ENCODE measurements at regions not wholly inside any gene's neighbourhood (a gene's known extent, or its start where the extent isn't known, plus 50 kb on each side); places are given as distances from the start of the nearest gene placed in this dataset.

DNA sequence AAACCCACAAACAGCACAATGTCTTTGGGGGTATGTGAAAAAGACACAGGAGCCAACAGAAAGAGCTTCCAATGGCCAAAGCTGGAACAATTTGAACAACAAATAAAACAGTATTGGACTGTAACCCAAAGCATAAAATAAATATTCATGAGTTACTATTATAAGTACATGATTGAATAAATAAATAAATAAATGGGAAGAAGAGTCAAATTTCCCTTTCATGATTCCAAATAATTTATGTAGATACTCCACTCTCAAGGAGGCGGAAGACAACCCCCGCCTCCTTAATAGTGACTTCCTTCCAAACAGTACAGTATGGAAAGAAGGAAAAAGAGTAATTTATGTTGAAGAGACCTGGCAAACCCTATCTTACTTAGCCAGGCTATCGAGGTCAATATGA lies 124.4 kb upstream of the P2RY1 start:
- no peak overlapping the region for H3K4me3 ChIP-seq (ENCODE audit: low read depth, low read length)
- H3K36me3 ChIP-seq (ENCODE audit: control insufficient read depth, insufficient read depth, low read length): no peaks in the 10 kb centered on the region
- no peak for FAIRE-seq
- H3K27me3 ChIP-seq (ENCODE audit: control insufficient read depth, insufficient read depth, low read length): no peaks in the 10 kb centered on the region
- DNase-seq (ENCODE audit: low read depth): no peak
- TF ChIP-seq, protein P1, sequence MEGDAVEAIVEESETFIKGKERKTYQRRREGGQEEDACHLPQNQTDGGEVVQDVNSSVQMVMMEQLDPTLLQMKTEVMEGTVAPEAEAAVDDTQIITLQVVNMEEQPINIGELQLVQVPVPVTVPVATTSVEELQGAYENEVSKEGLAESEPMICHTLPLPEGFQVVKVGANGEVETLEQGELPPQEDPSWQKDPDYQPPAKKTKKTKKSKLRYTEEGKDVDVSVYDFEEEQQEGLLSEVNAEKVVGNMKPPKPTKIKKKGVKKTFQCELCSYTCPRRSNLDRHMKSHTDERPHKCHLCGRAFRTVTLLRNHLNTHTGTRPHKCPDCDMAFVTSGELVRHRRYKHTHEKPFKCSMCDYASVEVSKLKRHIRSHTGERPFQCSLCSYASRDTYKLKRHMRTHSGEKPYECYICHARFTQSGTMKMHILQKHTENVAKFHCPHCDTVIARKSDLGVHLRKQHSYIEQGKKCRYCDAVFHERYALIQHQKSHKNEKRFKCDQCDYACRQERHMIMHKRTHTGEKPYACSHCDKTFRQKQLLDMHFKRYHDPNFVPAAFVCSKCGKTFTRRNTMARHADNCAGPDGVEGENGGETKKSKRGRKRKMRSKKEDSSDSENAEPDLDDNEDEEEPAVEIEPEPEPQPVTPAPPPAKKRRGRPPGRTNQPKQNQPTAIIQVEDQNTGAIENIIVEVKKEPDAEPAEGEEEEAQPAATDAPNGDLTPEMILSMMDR (IDR thresholded peaks at IDR 0.05; ENCODE audit: insufficient read depth, low read length, severe bottlenecking): no peak

GRCh38 chr3:152713989-152714388 lies 120.9 kb upstream of the P2RY1 start:
- Histone ChIP-seq H3K36me3 (ENCODE audit: control insufficient read depth, insufficient read depth, low read length) (no peaks in the 10 kb centered on the region), H3K4me3 (ENCODE audit: low read depth, low read length) (no peak overlapping the region), H3K27me3 (ENCODE audit: control insufficient read depth, insufficient read depth, low read length) (no peaks in the 10 kb centered on the region)
- no peak for FAIRE-seq
- no peak for DNase-seq (ENCODE audit: low read depth)
- TF ChIP-seq, protein P1 (IDR thresholded peaks at IDR 0.05; ENCODE audit: insufficient read depth, low read length, severe bottlenecking): no peak

DNA sequence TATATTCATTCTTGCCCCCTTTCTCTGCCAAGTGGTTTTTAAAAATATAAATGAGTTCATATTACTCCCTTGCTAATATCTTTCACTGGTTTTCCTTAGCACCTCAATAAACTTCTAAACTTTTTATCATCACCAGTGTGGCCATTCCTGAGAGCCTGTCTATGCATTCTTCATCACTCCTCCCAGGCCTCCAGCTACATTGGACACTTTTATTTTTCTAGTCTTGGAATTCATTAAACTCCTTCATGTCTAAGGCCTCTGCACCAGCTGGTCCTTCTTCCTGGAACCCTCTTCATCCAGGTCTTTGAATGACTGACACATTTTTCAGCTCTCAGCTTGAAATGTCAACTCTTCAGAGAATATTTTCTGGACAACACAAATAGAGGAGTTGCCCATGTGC lies 120.4 kb upstream of the P2RY1 start:
- no peak for FAIRE-seq
- TF ChIP-seq, protein P1 (IDR thresholded peaks at IDR 0.05; ENCODE audit: insufficient read depth, low read length, severe bottlenecking): no peak
- Histone ChIP-seq H3K4me3 (ENCODE audit: low read depth, low read length) (no peak overlapping the region), H3K27me3 (ENCODE audit: control insufficient read depth, insufficient read depth, low read length) (no peaks in the 10 kb centered on the region), H3K36me3 (ENCODE audit: control insufficient read depth, insufficient read depth, low read length) (no peaks in the 10 kb centered on the region)
- DNase-seq (ENCODE audit: low read depth): no peak

GRCh38 chr3:152717252-152717651 lies 117.7 kb upstream of the P2RY1 start:
- Histone ChIP-seq H3K4me3 (ENCODE audit: low read depth, low read length) (no peak overlapping the region), H3K36me3 (ENCODE audit: control insufficient read depth, insufficient read depth, low read length) (no peaks in the 10 kb centered on the region), H3K27me3 (ENCODE audit: control insufficient read depth, insufficient read depth, low read length) (no peaks in the 10 kb centered on the region)
- DNase-seq (ENCODE audit: low read depth) (peak; percentile 95), FAIRE-seq (no peak)
- TF ChIP-seq, protein P1 (IDR thresholded peaks at IDR 0.05; ENCODE audit: insufficient read depth, low read length, severe bottlenecking): no peak

DNA sequence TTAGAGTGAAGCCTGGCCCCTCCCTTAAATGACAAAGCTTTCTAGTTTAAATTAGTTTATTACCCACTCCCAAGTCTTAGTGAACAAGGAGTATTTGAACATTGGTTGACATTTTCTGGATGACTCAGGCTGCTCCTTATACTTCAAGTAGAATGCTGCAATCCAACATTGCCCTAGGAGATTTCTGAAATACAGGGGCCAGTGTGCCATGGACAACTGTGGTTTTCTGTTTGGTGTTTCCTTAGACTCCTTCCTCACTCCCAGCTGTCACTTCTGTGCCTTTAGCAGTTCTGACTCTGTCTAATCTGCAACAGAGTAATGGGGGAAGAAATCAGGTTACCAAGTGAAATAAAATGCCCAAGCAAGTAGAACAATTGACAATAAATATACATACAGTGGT lies 116.1 kb upstream of the P2RY1 start:
- DNase-seq (ENCODE audit: low read depth): peak; percentile 83
- Histone ChIP-seq H3K27me3 (ENCODE audit: control insufficient read depth, insufficient read depth, low read length) (no peaks in the 10 kb centered on the region), H3K36me3 (ENCODE audit: control insufficient read depth, insufficient read depth, low read length) (no peaks in the 10 kb centered on the region), H3K4me3 (ENCODE audit: low read depth, low read length) (no peak overlapping the region)
- TF ChIP-seq, protein P1 (IDR thresholded peaks at IDR 0.05; ENCODE audit: insufficient read depth, low read length, severe bottlenecking): no peak
- no peak for FAIRE-seq

DNA sequence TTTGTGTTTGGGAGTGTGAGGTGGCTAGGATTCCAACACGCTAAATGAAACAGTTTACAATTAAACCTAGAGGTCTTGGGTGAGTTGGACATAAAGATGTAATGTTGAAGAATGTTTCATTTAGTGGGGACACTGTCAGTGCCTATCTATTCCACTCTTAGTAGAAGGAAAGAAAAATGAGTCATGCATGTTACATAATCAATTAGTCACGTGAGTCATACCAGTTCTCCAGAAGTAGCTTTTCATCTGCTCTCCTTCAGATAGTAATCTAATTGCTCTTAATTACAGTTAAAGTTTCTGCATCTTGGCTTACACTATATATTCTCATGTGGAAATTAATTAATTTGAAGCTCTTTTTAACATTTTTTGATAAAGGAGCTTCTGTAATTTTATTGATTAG lies 115.7 kb upstream of the P2RY1 start:
- no peak for FAIRE-seq
- TF ChIP-seq, protein P1 (IDR thresholded peaks at IDR 0.05; ENCODE audit: insufficient read depth, low read length, severe bottlenecking): no peak
- no peak overlapping the region for H3K4me3 ChIP-seq (ENCODE audit: low read depth, low read length)
- peak; percentile 93 for DNase-seq (ENCODE audit: low read depth)
- no peaks in the 10 kb centered on the region for H3K27me3 ChIP-seq (ENCODE audit: control insufficient read depth, insufficient read depth, low read length)
- no peaks in the 10 kb centered on the region for H3K36me3 ChIP-seq (ENCODE audit: control insufficient read depth, insufficient read depth, low read length)

Measured in bronchial epithelial cell (primary cell).